ENCODE measurements at regions not wholly inside any gene's neighbourhood (a gene's known extent, or its start where the extent isn't known, plus 50 kb on each side); places are given as distances from the start of the nearest gene placed in this dataset.
A peak's percentile ranks its signal among the peaks of the same experiment; 100 is the strongest.

- no peak for DNase-seq (ENCODE audit: low spot score)
Measured at GRCh38 chr2:238963161-238963970, 115.5 kb downstream of the TWIST2 start.

GRCh38 chr2:238963971-238964328 lies 116.1 kb downstream of the TWIST2 start:
- DNase-seq (ENCODE audit: low spot score): no peak

- DNase-seq (ENCODE audit: low spot score): no peak
Measured at GRCh38 chr2:238964544-238965067, 116.7 kb downstream of the TWIST2 start.

DNA sequence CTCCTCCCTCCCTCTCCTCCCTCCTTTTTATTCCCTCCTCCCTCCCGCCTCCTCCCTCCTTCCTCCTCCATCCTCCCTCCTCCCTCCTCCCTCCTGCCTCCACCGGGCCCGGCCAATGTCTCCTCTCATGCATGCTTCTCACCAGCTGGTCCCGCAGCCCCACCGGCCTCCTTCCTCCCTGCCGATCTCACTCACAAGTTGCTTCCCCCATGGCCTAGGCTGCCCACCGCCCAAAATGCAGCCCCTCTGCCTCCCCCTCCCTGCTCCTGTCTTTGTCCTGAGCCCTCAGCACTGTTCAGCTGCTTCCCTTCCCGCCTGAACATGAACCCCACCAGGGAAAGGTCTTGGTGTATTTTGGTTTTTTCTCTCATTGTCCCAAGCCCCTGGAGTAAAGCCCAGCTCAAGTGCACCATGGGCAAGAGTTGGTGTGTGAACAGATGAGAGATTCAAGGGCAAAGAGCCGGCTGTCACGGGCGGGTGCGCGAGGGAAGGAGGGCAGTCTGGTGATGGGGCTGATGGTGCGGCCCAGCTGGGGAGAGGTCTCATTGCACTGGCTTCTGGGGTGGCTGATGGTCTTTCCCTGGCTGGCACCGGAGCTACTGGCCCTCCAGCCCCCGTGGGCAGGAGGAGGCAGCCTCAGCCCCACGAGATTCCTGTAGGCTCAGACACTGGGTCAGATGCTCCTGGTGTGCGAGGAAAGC lies 117.6 kb downstream of the TWIST2 start:
- no peak for DNase-seq (ENCODE audit: low spot score)

DNA sequence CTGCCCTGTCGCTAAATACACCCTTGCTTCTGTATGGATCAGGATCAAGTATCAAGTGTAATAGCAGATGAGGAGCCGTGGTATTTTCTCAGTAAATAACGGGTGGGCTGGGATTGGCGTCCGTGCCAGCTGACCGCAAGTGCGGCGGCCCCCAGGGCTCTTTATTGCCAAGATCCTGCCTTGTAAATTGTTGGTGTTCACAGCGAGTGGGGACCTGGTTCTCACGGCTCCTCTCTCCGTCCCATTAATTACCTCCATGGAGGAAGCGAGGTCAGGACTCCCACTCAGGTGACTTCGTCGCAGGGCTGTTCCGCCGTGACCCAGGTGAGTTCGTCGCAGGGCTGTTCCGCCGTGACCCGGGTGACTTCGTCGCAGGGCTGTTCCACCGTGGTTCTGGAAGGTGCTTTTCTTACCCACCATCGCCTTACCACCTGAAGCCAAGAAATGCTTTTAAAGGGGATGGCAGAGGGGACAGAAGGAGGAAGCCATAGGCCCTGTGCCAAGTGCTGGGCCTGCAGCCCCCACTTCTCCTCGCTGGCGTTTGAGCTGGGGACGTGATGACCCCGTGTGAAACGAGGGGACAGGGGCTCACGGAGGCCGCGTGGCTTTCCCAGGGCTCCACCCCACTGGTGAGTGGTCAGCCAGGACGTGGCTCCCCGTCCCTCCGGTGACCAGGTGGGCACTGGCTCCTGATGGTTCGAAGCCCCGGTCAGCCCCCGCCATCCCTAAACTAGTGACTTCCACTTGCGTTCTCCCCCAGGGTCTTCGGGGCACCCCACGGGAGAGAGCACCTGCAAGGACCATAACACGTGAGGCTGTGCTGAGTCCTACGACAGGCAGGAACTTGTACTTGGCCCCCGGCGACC lies 118.4 kb downstream of the TWIST2 start:
- no peak for DNase-seq (ENCODE audit: low spot score)

GRCh38 chr2:238967031-238967977 lies 119.4 kb downstream of the TWIST2 start:
- DNase-seq (ENCODE audit: low spot score): no peak

- no peak for DNase-seq (ENCODE audit: low spot score)
Measured at GRCh38 chr2:238967978-238968360, 120.1 kb downstream of the TWIST2 start.

GRCh38 chr2:238968616-238969384 lies 120.9 kb downstream of the TWIST2 start:
- DNase-seq (ENCODE audit: low spot score): no peak

DNA sequence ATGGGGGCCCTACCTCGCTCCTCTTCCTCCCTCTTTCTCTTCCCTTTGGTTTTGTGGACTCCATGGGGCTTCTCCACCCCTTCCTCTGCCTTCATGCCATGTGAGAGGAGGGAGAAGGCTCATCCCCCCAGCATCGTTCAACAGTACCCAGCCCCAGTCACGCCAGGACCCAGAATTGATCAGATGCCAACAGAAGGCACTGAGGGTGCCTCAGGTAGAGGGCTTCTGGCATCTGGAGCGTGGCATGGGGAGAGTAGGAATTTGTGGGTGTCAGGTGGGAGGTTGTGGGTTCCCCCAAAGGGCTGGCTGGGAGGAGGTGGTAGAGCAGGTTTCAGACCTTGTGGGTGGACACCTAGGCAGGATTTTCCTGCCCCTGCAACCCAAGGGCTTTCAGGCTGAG lies 122.0 kb downstream of the TWIST2 start:
- no peak for DNase-seq (ENCODE audit: low spot score)

GRCh38 chr2:238970553-238971081 lies 122.7 kb downstream of the TWIST2 start:
- peak; percentile 83 for DNase-seq (ENCODE audit: low spot score)

GRCh38 chr2:238971318-238972145 lies 123.6 kb downstream of the TWIST2 start:
- no peak for DNase-seq (ENCODE audit: low spot score)

GRCh38 chr2:238972146-238972445 lies 124.2 kb downstream of the TWIST2 start:
- DNase-seq (ENCODE audit: low spot score): no peak

- peak; percentile 76 for DNase-seq (ENCODE audit: low spot score)
Measured at GRCh38 chr2:238973038-238973739, 125.3 kb downstream of the TWIST2 start.

- DNase-seq (ENCODE audit: low spot score): peak; percentile 65
Measured at GRCh38 chr2:238974081-238974480, 126.2 kb downstream of the TWIST2 start.

- DNase-seq (ENCODE audit: low spot score): peak; percentile 90
Measured at GRCh38 chr2:238974501-238975166, 126.7 kb downstream of the TWIST2 start.

DNA sequence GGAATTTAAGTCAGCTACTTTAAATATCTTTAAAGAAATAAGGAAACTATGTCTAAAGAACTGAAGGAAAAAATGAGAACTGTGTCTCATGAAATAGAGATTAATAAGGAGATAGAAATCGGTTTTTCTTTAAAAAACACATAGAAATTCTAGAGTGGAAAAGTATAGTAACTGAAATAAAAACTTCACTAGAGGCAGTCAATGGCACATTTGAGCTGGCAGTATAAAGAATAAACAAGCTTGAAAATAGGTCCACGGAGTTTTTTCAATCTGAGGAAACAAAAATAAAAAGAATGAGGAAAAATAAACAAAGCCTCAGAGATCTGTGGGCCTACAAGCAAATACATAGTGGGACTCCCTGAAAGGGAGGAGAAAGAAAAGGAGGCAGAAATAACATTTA lies 127.5 kb downstream of the TWIST2 start:
- DNase-seq (ENCODE audit: low spot score): no peak

DNA sequence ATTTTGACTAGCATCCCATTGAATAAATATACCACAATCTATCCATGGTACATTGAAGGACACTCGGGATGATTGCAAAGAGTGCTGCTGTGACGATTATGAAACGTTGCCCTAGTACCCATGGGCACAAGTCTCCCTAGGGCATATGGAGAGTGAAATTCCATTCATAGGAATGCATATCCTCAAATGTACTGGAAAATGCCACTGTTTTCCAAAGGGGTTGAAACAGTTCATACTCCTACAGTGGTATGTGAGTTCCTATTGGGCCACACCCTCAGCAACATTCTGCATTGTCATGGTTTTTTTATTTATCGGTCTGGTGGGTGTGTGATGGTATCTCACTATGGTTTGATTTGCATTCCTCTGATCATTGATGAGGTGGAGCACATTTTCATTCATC lies 130.6 kb downstream of the TWIST2 start:
- DNase-seq (ENCODE audit: low spot score): peak; percentile 6

DNA sequence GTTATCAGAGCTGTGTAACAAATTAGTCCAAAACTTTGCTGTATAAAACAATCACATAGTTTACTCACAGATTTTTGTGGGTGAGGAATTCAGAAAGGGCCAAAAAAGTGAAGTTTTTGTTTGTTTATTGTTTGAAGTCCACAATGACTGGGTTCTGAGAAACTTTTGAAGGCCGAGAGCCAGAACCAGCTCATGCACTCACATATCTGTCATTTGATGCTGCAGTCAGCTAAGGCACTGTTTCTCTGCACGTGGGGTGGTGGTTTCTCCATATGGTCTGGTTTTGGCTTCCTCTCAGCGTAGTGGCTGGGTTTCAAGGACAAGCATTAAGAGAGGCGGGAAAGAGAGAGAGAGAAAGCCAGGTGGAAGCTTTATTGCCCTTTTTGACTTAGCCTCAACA lies 131.8 kb downstream of the TWIST2 start:
- no peak for DNase-seq (ENCODE audit: low spot score)
